Activated CD4-positive, CD25-positive, alpha-beta regulatory T cell treated with anti-CD3 and anti-CD28 coated beads, Interleukin-2, amount 50 U/mL, for 72 hours (primary cell): ENCODE measurements at regions not wholly inside any gene's neighbourhood (a gene's known extent, or its start where the extent isn't known, plus 50 kb on each side); places are given as distances from the start of the nearest gene placed in this dataset.
"Not testable (repeated sequence)": the region's sequence is repeated elsewhere in the genome, so short reads cannot be mapped to it uniquely, and the experiment has no call there.

Experiments used
- DNase-seq: peaks from one replicate; pipeline ENCODE4 v3.0.0; 2021

DNA sequence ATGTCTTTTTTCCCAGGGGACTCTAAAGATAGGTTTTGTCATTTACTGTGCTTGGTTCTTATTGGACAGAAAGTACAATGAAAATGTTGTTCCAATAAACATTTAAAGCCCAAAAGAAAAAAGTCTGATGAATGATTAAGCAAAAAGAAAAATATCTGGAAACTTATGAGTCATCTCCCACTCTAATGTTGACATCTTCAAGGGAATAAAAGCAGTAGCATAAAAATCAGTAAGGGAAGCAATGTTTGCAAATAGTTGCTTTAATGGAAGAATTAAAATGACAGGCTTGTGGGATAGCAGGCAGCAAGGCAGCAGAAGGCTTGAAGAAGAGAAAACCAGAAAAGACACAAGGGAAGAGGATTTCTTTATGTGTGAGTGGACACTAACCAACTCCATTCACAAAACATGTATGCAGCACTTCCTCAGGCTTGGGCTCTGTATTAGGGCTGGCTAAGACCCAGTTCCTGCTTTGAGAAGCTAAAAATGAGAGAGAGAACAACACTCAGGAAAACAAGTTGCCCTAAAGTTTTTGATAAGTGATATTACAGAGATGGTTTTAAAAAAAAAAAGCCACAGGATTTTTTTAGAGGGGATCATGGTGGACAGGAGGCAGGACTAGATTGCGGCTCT is 263.2 kb upstream of the NT5E start:
- no peak for DNase-seq

DNA sequence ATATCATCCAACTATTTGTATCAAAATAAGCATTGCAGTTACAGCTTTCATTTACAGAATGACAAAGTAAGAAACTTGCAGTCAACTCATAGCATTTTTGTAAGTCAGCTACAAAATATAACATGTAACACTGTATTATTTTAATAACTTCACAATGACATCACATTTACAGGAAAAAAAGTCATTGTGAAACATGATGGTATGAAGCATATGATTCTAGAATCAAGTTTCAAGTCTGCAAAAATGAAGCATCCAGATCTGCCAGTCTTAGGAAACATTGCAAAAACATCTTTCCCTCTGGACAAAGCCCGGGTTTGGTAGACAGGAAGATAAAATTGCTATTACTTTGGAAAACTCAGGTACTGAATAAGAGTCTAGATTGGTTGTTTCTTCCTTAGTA is 263.9 kb upstream of the NT5E start:
- no peak for DNase-seq

DNA sequence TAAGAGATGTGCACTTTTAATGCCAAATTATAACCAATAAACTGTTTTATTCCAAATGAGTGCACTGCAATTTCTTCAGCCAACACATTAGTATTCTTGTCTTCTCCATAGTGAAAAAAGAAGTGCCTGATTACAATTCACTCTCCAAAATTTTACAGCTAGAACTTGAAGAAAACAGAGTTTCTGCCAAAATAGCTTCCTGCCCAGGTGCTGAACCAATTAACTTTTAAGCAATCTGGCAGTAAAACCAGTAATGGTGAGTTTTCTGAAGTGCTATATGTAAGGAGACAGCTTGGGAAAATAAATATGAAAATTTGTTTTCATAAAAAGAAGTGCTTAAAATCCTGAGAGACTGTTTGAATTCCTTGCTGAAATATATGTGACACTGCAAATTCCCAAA is 266.0 kb upstream of the NT5E start:
- no peak for DNase-seq

DNA sequence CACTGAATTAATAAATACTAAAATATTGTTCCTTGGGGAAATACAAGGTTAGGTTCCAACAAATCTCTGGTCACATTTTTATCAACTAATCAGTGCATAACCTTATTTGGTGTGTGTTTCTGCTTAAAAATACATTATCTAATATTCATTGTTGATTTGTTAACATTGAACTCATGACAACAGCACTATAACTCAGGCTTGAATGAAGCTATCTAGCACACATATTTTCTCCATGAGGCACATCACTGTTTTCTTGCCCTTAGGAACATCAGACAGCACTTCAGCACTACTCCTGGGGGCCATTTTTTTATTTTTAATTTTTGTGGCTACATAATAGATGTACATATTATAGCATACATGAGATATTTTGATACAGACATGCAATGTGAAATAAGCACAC is 277.2 kb upstream of the NT5E start:
- DNase-seq = no peak

GRCh38 chr6:85172161-85172560 is 277.7 kb upstream of the NT5E start:
- no peak for DNase-seq

DNA sequence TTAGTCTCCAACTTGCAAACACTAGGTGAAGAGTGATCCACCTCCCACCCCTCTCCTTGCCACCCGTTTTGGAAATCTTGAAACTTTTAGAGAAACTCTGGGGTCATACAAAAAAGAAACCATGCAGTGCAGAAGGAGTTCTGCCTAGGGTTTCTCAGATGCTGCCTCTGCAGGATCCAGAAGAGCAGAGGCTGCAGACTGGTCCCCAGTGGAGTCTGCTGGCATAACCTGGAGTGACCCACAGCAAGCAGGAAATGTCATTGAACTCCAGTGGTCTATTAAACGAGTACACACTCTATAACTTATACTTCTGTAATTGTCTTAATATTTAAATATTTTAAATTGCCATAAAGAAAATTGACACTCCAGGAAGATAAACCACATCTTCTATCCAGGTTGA is 280.7 kb upstream of the NT5E start:
- DNase-seq = no peak

- DNase-seq = no peak
Measured at GRCh38 chr6:85168146-85168545, 281.7 kb upstream of the NT5E start.

DNA sequence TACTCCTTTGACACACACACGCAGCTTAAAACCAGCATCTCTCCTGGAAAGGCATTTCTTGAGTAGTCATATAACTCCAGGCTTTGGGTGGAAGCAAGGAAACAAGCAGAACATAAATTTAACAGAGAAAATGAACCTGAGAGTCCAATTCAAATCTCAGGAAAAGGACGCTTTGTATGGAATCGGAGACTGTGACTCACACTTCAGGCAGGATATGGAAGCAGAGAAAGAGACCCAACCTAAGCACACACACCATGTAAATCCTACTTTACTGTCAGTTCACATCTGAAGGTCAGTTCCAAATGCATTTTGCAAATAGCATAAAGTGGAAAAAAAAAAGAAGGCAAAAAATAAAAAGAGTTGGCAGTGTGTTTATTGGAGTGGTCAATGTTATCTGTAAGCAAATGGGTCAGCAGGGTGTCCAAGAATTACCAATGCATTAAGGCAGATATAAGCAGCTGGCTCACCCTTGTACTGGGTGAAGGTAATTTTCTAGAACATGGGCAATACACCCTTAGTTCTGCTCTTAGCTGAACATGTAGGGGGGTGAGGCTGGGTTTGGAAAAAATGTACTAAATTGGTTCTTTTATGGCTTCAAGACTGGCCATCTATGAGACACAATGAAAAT is 283.7 kb upstream of the NT5E start:
- no peak for DNase-seq

GRCh38 chr6:85163156-85164080 is 286.5 kb upstream of the NT5E start:
- DNase-seq = no peak

- DNase-seq = no peak
Measured at GRCh38 chr6:85157311-85157710, 292.6 kb upstream of the NT5E start.

DNA sequence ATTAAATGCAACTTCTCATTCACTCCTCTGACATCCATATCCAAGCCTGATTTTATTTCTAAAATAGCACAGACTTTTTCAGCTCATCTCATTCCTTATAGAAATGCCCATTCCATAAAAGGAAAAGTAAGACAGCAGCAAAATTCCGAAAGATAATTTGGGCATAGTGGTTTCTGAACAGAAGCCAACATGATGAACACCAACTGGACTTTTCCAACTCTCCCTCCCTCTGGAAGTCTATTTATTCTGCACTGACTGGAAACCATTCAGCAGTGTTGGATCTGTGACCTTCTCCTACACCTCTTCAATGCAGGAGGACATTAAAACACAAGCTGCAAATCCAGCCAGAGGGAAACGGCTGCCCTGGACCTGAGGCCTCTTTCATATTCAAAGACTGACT is 306.2 kb upstream of the NT5E start:
- no peak for DNase-seq

- no peak for DNase-seq
Measured at GRCh38 chr6:85137865-85138264, 312.0 kb upstream of the NT5E start.

- no peak for DNase-seq
Measured at GRCh38 chr6:85136310-85136709, 313.6 kb upstream of the NT5E start.

- no peak for DNase-seq
Measured at GRCh38 chr6:85135376-85136094, 314.3 kb upstream of the NT5E start.

DNA sequence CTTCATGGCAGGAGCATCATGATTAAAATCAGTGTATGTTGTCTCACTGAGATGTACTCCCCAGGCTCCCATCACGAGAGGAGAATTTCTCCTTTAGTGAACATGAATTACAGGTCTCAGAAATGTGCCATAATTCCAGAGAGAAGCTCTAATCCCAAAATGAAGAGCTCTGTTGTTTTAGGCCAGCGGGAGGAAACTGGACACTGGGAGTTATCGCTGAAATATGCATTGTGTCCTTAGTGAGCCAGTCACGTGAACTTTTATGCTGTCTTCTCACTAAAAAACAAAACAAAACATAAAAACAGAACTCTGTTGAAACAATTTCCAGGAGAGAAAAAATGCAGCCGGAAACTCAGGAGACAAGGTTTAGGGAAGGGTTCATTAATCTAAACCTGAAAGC is 315.7 kb upstream of the NT5E start:
- no peak for DNase-seq

GRCh38 chr6:85132091-85132490 is 317.8 kb upstream of the NT5E start:
- DNase-seq = no peak

DNA sequence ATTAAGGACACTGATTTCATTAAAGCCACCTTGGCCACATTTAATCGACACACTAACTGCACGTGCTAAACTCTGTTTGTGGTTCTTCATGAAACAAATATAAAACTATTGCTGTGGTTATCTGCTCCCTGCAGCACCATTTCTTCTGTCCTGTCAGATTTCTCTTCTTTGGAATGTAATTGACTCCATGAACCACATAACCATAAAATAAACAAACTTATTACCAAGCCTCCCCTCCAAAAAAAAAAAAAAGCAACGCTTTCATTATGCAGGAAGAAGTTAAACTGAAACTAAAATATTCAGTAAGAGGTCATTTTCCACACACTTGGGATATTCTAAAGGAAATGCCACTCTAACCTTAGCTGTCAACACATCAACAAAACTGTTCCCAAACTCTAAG is 319.1 kb upstream of the NT5E start:
- DNase-seq = no peak

- no peak for DNase-seq
Measured at GRCh38 chr6:85129881-85130280, 320.0 kb upstream of the NT5E start.

- DNase-seq = no peak
Measured at GRCh38 chr6:85128781-85129180, 321.1 kb upstream of the NT5E start.

GRCh38 chr6:85128256-85128655 is 321.6 kb upstream of the NT5E start:
- not testable (repeated sequence) for DNase-seq

DNA sequence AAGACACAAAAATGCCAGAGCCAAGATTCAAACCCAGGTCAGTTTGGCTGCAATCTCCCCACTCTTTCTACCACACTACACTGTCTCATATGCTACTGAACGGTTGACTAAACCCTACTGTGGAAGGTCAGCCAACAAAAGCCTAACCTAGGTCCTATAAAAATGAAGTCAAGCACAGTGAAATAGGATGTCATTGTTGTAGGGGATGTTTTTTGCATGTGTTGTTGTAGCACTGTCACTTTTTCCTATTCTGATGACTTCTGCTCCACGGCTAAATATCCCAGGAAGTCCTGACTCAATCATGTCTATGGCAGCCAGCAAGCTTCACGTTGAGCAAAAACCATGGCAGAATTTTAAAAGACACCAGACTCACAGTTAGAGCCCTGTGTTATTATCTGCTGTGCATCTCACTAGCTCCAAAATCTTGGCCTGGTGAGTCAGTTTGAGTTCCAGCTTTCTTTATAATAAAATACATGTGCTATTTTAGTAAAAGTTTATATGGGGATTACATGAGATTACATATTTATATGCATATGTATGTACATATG is 322.1 kb upstream of the NT5E start:
- DNase-seq = no peak

GRCh38 chr6:85127168-85127498 is 322.8 kb upstream of the NT5E start:
- no peak for DNase-seq

DNA sequence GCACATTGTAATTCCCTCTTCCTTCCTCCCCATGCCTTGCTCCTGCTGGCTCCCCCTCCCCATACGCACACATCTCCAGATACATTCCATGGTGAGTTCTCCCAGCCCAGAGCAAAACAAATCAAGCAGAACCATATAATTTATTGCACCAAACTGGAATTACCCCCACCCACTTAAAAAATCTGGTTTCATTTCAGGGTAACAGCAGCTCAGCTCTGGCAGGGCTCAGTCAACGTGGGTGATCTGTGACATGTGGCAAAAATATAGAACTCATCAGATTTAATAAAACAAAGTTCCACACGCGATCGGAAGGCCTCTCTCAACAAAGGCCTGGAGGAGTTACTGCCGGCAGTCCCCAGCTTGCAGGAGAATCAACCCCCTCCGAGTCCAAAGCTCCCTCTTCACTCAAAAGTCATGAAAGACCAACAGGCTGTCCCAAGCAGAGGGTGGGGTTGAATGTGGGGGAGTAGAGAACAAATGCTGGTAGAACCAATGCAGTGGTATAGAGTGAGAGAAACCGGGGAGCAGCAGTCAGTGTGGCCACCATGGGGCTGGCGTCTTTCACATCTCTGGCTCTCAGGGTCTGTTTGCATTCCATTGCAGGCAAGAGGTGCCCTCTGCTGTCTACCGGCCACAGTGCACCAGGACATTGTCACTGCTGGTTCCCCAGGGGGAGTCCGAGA is 323.3 kb upstream of the NT5E start:
- no peak for DNase-seq
